NCI-H2227 (cell line): ENCODE measurements at regions not wholly inside any gene's neighbourhood (a gene's known extent, or its start where the extent isn't known, plus 50 kb on each side); places are given as distances from the start of the nearest gene placed in this dataset.
"Not testable (repeated sequence)": the region's sequence is repeated elsewhere in the genome, so short reads cannot be mapped to it uniquely, and the experiment has no call there.

Source experiments
- DNase-seq: peaks from one replicate; lab custom pipeline; 2025; ENCODE audit not compliant: unreplicated experiment; lab: John Stamatoyannopoulos, UW

DNA sequence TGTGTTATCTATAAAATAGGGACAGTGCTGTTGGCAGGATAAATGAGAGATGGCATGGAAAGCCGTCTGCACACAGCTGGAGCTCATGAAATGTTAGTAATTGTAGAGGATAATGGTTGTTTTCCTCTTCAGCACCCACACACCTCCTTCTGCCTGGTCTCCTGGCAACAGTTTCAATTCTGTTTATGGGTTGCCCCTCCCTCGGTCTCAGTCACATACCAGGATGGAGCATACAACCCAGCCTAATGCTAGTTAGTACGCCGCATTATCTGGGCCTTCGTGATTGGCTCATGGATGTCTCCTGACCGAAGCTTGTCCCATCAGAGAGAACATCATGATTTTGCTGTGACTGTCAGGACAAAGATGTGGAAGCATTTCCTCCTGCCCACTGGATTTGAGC is 126.2 kb upstream of the WSCD1 start:
- peak; percentile 20 for DNase-seq

DNA sequence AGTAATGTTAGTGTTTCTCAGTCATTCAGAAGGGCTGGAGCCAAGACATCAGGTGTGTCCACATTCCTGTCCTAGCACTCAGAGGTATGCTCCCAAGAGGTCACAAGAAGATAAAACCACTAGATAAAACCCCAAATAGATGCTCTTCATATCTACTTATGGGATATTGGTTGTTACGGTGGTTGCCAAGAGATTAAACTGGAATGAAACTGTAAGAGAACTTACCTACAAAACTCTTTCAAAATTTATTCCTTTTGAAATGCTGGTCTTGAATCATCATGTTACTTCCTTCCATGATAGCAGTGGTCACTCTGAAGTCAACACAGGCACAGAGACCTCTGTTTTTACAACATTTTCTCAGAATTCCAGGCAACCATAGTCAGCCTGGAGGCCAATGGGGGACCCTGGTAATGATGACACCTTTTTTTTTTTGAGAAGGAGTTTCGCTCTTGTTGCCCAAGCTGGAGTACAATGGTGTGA is 122.4 kb upstream of the WSCD1 start:
- no peak for DNase-seq

DNA sequence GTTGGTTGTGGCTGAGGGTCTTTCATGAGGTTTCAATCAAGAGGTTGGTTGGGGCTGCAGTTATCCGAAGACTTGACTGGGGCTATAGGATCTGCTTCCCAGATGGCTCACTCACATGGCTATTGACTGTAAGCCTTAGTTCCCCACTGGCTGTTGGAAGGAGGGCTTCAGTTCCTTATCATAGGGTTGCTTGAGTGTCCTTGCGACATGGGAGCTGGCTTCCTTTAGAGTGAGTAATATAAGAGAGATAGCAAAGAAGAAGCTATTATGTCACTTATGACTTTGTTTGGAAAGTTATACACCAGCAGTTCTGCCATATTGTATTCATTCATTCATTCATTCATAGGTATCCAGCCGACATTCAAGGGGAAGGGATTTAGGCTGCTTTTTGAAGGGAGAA is 121.4 kb upstream of the WSCD1 start:
- DNase-seq: no peak

- DNase-seq: peak; percentile 3
Measured at GRCh38 chr17:5950878-5951277, 119.3 kb upstream of the WSCD1 start.

GRCh38 chr17:5951912-5952311 is 118.3 kb upstream of the WSCD1 start:
- no peak for DNase-seq

GRCh38 chr17:5952518-5952917 is 117.7 kb upstream of the WSCD1 start:
- DNase-seq: no peak

DNA sequence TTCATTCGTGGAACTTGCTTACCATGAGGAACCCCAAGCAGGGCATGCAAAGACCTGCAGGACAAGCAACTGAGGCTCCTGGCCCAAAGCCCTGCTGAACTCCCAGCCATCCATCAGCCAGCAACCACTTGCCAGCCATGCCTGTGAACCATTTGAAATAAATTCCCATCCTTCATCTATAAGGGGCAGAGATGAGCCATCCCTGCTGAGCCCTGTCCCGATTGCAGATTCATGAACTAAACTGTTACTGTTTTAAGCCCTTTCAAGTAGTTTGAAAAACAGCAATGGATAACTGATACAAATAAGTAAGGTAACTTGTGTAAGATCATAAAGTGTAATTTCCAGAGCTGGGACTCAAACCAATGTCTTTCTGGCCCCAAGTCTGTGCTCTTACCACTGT is 114.4 kb upstream of the WSCD1 start:
- no peak for DNase-seq

GRCh38 chr17:5958850-5959249 is 111.3 kb upstream of the WSCD1 start:
- DNase-seq: no peak

- DNase-seq: no peak
Measured at GRCh38 chr17:5962371-5962770, 107.8 kb upstream of the WSCD1 start.

GRCh38 chr17:5971969-5972368 is 98.2 kb upstream of the WSCD1 start:
- no peak for DNase-seq

- DNase-seq: no peak
Measured at GRCh38 chr17:5973410-5973809, 96.8 kb upstream of the WSCD1 start.

DNA sequence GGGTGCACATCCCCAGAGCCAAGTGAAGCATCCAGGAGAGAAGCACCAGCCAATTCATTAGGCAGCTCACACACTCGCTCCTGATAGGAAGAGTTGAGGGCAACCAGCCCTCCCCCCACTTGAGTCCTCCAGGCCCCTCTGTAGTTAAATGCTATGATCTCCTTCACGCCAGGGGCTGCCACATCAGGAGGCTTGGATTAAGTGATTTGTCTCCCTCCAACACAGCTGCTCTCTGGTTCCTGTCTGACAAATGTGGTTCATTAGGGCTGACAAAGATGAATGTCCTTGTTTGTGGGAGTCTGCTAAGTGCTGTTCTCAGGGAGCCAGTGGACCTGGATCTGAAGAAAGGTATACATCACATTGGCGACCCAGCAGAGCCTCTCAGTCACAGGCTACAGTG is 94.5 kb upstream of the WSCD1 start:
- DNase-seq: peak; percentile 36

GRCh38 chr17:5976251-5976650 is 93.9 kb upstream of the WSCD1 start:
- DNase-seq: no peak

DNA sequence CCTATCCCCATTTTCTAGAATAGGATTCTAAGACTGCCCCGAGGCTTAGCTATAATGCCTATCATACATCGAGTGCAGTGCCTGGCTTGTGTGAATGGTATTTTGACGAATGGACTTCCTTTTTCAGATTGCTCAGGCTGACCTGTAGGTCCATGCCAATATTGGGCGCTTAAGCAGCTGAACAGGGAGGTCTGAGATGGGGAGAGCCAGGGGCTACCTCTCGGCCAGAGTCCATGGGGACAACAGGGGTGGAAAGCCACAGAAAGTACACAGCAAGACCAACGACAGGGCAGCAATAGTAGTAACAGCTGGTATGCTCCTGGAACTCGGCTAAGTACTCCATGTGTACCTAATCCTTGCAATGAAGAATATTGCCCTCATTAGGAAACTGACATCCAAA is 91.7 kb upstream of the WSCD1 start:
- DNase-seq: no peak

DNA sequence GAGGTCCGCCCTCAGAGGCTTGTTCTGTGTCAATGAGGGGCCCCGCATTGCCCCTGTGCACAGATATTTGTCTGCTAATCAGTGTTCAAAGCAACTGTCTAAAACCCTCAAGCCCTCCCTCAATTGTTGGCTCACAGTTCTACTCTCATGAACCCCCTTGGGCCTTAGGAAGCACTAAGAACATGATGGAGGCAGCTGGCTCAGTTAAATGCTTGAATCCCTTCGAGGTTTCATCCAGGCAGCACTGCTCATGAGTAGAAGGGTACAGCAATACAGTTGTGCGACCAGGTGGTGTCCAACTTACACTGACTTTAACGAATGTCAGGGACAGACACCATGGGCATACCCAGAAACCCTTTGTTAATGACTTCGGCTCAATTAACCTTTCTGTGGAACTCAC is 89.2 kb upstream of the WSCD1 start:
- no peak for DNase-seq

GRCh38 chr17:5986644-5987043 is 83.5 kb upstream of the WSCD1 start:
- no peak for DNase-seq

DNA sequence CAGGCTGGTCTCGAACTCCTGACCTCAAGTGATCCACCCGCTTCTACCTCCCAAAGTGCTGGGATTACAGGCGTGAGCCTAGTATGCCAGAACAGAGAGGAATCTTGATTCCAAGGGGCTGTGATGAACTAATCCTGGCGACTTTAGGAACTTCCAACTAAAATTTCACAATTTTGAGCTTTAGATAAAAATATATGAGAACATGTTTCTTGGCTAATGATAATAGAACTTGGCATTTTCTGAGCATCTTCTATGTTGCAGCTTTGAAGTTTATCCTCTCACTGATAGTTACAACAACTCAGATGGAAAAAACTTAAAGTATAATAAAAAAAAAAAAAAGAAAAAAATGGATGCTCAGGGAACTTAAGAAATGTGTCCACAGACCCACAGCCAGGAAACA is 69.8 kb upstream of the WSCD1 start:
- DNase-seq: no peak

DNA sequence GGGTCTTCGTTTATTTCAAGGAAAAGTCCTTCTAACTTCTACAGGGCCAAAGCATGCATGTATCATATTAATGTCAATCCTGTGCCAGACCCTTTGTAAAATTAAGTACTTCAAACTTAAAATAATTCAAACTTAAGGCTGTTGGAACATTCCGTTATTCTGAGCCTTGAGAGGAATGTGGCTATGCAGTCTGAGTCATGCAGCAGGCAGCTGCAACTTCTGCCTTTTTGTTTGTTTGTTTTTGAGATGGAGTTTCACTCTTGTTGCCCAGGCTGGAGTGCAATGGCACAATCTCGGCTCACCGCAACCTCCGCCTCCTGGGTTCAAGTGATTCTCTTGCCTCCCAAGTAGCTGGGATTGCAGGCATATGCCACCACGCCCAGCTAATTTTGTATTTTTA is 67.0 kb upstream of the WSCD1 start:
- not testable (repeated sequence) for DNase-seq

GRCh38 chr17:6005939-6006338 is 64.2 kb upstream of the WSCD1 start:
- DNase-seq: no peak

DNA sequence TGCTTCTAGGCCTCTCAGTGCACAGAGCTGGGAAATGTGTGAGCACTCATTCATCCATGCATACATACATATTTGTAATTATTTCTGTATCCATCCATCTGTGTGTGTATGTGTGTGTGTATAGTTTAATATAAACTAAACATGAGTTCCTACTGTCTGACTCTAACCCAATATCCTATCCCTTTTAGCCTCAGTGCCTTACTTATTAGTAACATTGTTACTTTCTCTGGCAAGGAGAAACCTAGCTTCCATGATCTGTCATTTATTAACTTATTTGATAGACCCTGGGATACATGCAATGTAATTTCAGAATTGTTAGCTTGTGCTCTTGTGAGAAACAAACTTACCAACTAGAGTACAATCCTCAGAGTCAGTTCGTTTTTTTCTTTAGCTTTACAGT is 59.0 kb upstream of the WSCD1 start:
- DNase-seq: no peak

GRCh38 chr17:6018788-6019187 is 51.4 kb upstream of the WSCD1 start:
- DNase-seq: no peak

DNA sequence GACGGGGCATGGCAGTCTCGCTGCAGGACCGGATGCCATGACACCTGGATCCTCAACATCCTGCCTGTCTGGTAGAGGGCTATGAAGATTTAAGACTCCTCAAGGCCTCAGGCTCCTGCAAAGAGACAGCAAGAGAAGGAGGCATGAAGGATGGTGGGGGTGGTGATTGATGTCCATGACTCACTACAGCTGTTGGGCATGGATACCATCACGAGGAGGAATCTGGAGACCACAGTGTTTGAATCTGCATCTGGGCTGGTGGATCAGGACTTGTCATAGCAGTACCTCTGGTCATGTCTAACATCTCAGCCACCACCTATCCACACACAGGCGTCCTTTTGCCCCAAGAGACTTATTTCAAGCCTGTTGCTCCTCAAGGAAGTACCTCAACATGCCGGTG is 50.2 kb upstream of the WSCD1 start:
- no peak for DNase-seq

DNA sequence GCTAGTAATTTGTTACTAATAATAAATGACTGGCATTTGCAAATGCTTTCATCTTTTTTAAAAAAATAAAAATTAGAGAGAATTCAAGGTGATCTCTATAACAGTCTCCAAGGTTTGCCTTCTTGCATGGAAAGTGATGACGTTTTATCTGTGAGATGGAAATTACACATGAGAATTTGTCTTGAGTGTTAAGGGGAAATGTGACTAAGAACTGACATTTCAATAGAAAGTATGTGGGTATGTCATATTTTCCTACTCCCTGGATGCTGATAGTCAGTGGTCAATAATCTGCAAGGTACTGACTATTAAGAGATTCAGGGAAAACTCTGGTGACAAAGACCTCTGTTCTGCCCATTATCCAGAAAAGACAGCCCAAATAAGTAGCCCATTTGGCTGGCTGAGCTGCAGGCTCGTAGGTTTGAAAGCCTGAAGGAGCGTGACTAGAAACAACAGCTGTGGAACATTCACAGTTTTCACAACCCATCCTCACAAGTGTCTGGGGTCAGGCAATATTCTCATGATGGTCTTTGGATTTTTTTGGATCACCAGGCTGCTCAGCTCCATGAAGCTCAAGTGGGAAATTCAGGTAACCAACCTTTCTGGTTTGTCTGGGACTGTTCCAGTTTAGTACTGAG is 49.7 kb upstream of the WSCD1 start:
- no peak for DNase-seq
